Neuronal stem cell (in vitro differentiated cells): ENCODE measurements at regions not wholly inside any gene's neighbourhood (a gene's known extent, or its start where the extent isn't known, plus 50 kb on each side); places are given as distances from the start of the nearest gene placed in this dataset.

Source experiments
- DNase-seq: peaks from one replicate; pipeline ENCODE4 v3.0.0-alpha.2; 2013; ENCODE audit warnings: low spot score
- H2AFZ ChIP-seq: one replicate; pipeline ENCODE4 v1.6.1; 2013; ENCODE audit warnings: mild to moderate bottlenecking, low read length, inconsistent platforms
- H2AK5ac ChIP-seq: 2 replicates; pipeline ENCODE4 v1.6.1; 2013; ENCODE audit warnings: low read depth, mild to moderate bottlenecking, inconsistent platforms, low read length, moderate library complexity, mixed read lengths
- H2BK120ac ChIP-seq: 2 replicates; pipeline ENCODE4 v1.6.1; 2013; ENCODE audit warnings: low read depth, mild to moderate bottlenecking, inconsistent platforms, low read length, moderate library complexity, mixed read lengths
- H2BK12ac ChIP-seq: one replicate; pipeline ENCODE4 v1.6.1; 2013; ENCODE audit warnings: low read length, inconsistent platforms
- H2BK15ac ChIP-seq: 2 replicates; pipeline ENCODE4 v1.6.1; 2013; ENCODE audit warnings: mild to moderate bottlenecking, low read length, inconsistent platforms, mixed read lengths
- H2BK5ac ChIP-seq: one replicate; pipeline ENCODE4 v1.6.1; 2013; ENCODE audit warnings: inconsistent platforms, mild to moderate bottlenecking, low read length, moderate library complexity
- H3K14ac ChIP-seq: one replicate; pipeline ENCODE4 v1.6.1; 2013; ENCODE audit warnings: low read length, inconsistent platforms
- H3K18ac ChIP-seq: 2 replicates; pipeline ENCODE4 v1.6.1; 2013; ENCODE audit warnings: low read length, inconsistent platforms
- H3K23ac ChIP-seq: 2 replicates; pipeline ENCODE4 v1.6.1; 2013; ENCODE audit warnings: low read depth, mild to moderate bottlenecking, mixed read lengths, low read length, inconsistent platforms; ENCODE audit not compliant: poor library complexity
- H3K27ac ChIP-seq: replicated peaks from 3 replicates; pipeline ENCODE4 v1.5.1; 2013; ENCODE audit warnings: low read length, inconsistent platforms
- H3K27me3 ChIP-seq, 3 experiments: 2 replicates each; pipeline ENCODE4 v1.6.1; 2013; ENCODE audit warnings: low read length in 3 of 3, mild to moderate bottlenecking in 2 of 3, inconsistent platforms in 1 of 3, low read depth in 1 of 3, mixed read lengths in 1 of 3, moderate library complexity in 1 of 3; ENCODE audit not compliant: control insufficient read depth in 3 of 3, insufficient read depth in 3 of 3
- H3K36me3 ChIP-seq, 2 donors: replicated peaks in 1 of 2; 2 replicates each; pipeline ENCODE4 v1.6.1; 2013; ENCODE audit warnings: low read length in 2 of 2; ENCODE audit not compliant: control insufficient read depth in 2 of 2, insufficient read depth in 2 of 2
- H3K4ac ChIP-seq: 2 replicates; pipeline ENCODE4 v1.6.1; 2013; ENCODE audit warnings: inconsistent platforms, mild to moderate bottlenecking, low read length, moderate library complexity
- H3K4me1 ChIP-seq, 2 donors: 1 replicate in 1 of 2; 2 replicates in 1 of 2; pipeline ENCODE4 v1.6.1; 2013; ENCODE audit warnings: low read length in 2 of 2, low read depth in 1 of 2; ENCODE audit not compliant: control insufficient read depth in 2 of 2, insufficient read depth in 1 of 2
- H3K4me2 ChIP-seq: one replicate; pipeline ENCODE4 v1.6.1; 2013; ENCODE audit warnings: mild to moderate bottlenecking, low read length, inconsistent platforms; ENCODE audit not compliant: insufficient read depth, poor library complexity, severe bottlenecking
- H3K4me3 ChIP-seq, 2 donors: 2 replicates each; pipeline ENCODE4 v1.5.1; 2013; ENCODE audit warnings: low read length in 2 of 2, mild to moderate bottlenecking in 2 of 2, inconsistent platforms in 1 of 2, moderate library complexity in 1 of 2
- H3K79me1 ChIP-seq: one replicate; pipeline ENCODE4 v1.6.1; 2013; ENCODE audit warnings: low read depth, mild to moderate bottlenecking, inconsistent platforms, low read length, moderate library complexity
- H3K9ac ChIP-seq: one replicate; pipeline ENCODE4 v1.6.1; 2013; ENCODE audit warnings: mild to moderate bottlenecking, low read depth, low read length, inconsistent platforms; ENCODE audit not compliant: poor library complexity
- H3K9me3 ChIP-seq, 2 donors: replicated peaks in 1 of 2; 2 replicates each; pipeline versions ENCODE3 to v1.6.1; 2013; ENCODE audit warnings: low read length in 2 of 2, mild to moderate bottlenecking in 2 of 2, inconsistent platforms in 1 of 2, low read depth in 1 of 2, mixed read lengths in 1 of 2, moderate library complexity in 1 of 2; ENCODE audit not compliant: control insufficient read depth in 2 of 2, insufficient read depth in 1 of 2
- H4K8ac ChIP-seq: one replicate; pipeline ENCODE4 v1.6.1; 2013; ENCODE audit warnings: low read depth, mild to moderate bottlenecking, inconsistent platforms, low read length, moderate library complexity
- H4K91ac ChIP-seq: one replicate; pipeline ENCODE4 v1.6.1; 2013; ENCODE audit warnings: low read length, low read depth, mild to moderate bottlenecking, inconsistent platforms; ENCODE audit not compliant: poor library complexity
- WGBS, 2 donors: extraction: QIAGEN DNeasy Blood & Tissue Kit; methylation state at CpG; one replicate each; pipeline ENCODE4 v1.1.7; 2013; ENCODE audit warnings: missing lambda C conversion rate in 2 of 2, mixed read lengths in 1 of 2; ENCODE audit not compliant: insufficient read length in 2 of 2, insufficient replicate concordance in 1 of 2; ENCODE audit errors: extremely low coverage in 2 of 2; 5-methylcytosine and 5-hydroxymethylcytosine counted together

DNA sequence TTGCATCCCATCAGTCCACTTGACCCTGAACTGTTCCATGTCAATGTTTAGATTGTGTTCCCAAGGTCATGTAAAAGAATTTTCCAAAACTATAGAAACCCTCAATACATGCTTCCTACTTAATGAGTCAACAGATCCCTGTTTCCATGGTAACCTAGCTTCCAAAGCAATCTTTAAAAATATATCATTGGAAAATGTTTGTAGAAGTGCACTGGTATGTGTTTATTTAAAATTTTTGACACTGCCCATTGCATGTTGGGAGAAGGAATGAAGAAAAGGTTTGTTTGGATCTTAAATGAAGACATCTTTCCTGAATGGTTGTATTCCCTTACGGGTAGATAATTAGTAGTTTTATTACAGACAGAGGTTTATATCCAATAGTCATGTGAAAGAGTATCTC lies 345.3 kb downstream of the GABRG1 start:
- no peak overlapping the region for H2BK120ac ChIP-seq
- no peak overlapping the region for H3K14ac ChIP-seq
- H3K79me1 ChIP-seq = no peaks in the 10 kb centered on the region
- no peak overlapping the region for H2AFZ ChIP-seq
- no peaks in the 10 kb centered on the region for H3K27me3 ChIP-seq
- H2BK15ac ChIP-seq = no peak overlapping the region
- WGBS, 2 donors = no CpG with 5 or more reads among the region's 1 CpG
- no peaks in the 10 kb centered on the region for H3K9me3 ChIP-seq
- H2AK5ac ChIP-seq = no peak overlapping the region
- H2BK5ac ChIP-seq = no peak overlapping the region
- H3K4me3 ChIP-seq = no peak overlapping the region
- no peak overlapping the region for H4K8ac ChIP-seq
- H3K23ac ChIP-seq = no peak overlapping the region
- no peak overlapping the region for H3K18ac ChIP-seq
- H3K4ac ChIP-seq = no peak overlapping the region
- H3K27ac ChIP-seq = no peak overlapping the region
- no peaks in the 10 kb centered on the region for H3K36me3 ChIP-seq
- no peak overlapping the region for H4K91ac ChIP-seq
- no peak overlapping the region for H3K9ac ChIP-seq
- DNase-seq = no peak
- no peaks in the 10 kb centered on the region for H3K4me1 ChIP-seq
- H2BK12ac ChIP-seq = no peak overlapping the region
- H3K4me2 ChIP-seq = no peak overlapping the region

DNA sequence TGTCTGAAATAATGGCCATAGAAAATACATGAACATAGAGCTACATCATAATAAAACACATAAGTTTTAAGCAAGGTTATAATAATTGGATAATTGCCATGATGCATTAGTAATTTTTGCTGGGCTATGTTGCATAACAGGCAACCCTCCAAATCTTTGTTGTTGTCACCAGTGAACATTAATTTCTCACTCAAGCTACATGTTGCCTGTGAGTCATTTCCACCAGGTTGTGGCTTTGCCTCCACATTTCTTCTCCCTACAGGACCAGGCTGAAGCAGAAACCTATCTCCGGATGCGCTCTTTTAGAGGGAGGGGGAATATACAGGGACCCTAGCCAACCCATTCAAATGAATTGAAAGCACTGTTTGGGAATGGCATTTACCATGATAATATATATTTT lies 347.7 kb downstream of the GABRG1 start:
- Histone ChIP-seq H3K23ac (no peak overlapping the region), H3K79me1 (no peaks in the 10 kb centered on the region), H2AFZ (no peak overlapping the region), H3K9ac (no peak overlapping the region), H3K4me1 (no peaks in the 10 kb centered on the region), H2AK5ac (no peak overlapping the region), H3K9me3 (no peaks in the 10 kb centered on the region), H3K4me3 (no peak overlapping the region), H3K4me2 (no peak overlapping the region), H2BK15ac (no peak overlapping the region), H3K4ac (no peak overlapping the region), H3K14ac (no peak overlapping the region), H3K18ac (no peak overlapping the region), H2BK12ac (no peak overlapping the region), H3K27me3 (no peaks in the 10 kb centered on the region), H4K91ac (no peak overlapping the region), H4K8ac (no peak overlapping the region), H2BK120ac (no peak overlapping the region), H3K36me3 (no peaks in the 10 kb centered on the region), H2BK5ac (no peak overlapping the region), H3K27ac (no peak overlapping the region)
- DNase-seq = no peak
- no CpG with 5 or more reads among the region's 2 CpGs for WGBS, 2 donors

DNA sequence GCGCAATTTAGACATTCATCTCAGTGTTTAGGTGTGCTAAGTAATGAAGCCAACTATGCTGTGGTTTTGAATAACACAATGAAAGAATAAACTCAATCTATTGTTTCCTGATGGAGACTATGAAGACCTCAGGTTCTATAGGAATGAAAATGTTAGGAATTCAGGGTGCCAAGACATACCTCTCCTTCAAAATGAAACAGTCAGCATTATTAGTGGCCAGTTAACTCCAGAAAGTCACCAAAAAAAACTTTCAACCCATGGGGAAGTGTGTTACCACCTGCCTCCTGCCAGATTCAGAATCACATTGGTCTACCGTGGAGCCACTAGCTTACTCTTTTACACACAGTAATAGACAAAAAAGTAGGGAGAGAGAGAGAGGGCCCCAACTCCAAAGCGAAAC lies 352.9 kb downstream of the GABRG1 start:
- Histone ChIP-seq H3K79me1 (no peaks in the 10 kb centered on the region), H2BK12ac (no peak overlapping the region), H3K14ac (no peak overlapping the region), H3K27ac (no peak overlapping the region), H3K9me3 (no peaks in the 10 kb centered on the region), H2AK5ac (no peak overlapping the region), H2BK15ac (no peak overlapping the region), H3K27me3 (no peaks in the 10 kb centered on the region), H2BK120ac (no peak overlapping the region), H3K23ac (no peak overlapping the region), H4K8ac (no peak overlapping the region), H3K4me1 (no peaks in the 10 kb centered on the region), H2AFZ (no peak overlapping the region), H3K9ac (no peak overlapping the region), H3K4me3 (no peak overlapping the region), H2BK5ac (no peak overlapping the region), H3K4ac (no peak overlapping the region), H3K4me2 (no peak overlapping the region), H4K91ac (no peak overlapping the region), H3K36me3 (no peaks in the 10 kb centered on the region), H3K18ac (no peak overlapping the region)
- WGBS, 2 donors = no CpG with 5 or more reads among the region's 3 CpGs
- no peak for DNase-seq

DNA sequence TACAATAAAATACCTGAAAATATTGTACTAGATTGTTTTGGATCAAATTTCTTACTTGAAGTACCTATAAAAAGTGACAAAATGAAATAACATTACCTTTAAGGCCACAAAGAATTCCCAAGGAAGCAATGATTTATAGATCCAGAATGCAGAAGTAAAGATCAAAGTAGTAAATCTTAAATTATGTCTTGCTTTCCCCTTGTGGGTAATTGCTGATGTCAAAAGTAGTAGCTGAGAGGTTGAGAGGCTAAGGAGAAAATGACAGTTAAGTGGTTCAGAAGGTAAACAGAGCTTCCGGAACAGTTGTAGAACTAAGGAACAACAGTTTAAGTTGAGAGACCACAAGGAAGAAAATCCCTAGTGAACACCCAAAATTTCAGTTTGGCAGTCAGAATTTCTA lies 358.3 kb downstream of the GABRG1 start:
- no CpG with 5 or more reads among the region's 1 CpG for WGBS, 2 donors
- Histone ChIP-seq H3K14ac (no peak overlapping the region), H3K79me1 (no peaks in the 10 kb centered on the region), H4K8ac (no peak overlapping the region), H3K27ac (no peak overlapping the region), H3K9ac (no peak overlapping the region), H3K9me3 (no peaks in the 10 kb centered on the region), H3K4me3 (no peak overlapping the region), H2AFZ (no peak overlapping the region), H3K4me2 (no peak overlapping the region), H3K4me1 (no peaks in the 10 kb centered on the region), H2BK120ac (no peak overlapping the region), H2AK5ac (no peak overlapping the region), H3K18ac (no peak overlapping the region), H3K4ac (no peak overlapping the region), H3K23ac (no peak overlapping the region), H2BK15ac (no peak overlapping the region), H3K27me3 (no peaks in the 10 kb centered on the region), H3K36me3 (no peaks in the 10 kb centered on the region), H2BK5ac (no peak overlapping the region), H4K91ac (no peak overlapping the region), H2BK12ac (no peak overlapping the region)
- DNase-seq = no peak
